ENCODE measurements at regions not wholly inside any gene's neighbourhood (a gene's known extent, or its start where the extent isn't known, plus 50 kb on each side); places are given as distances from the start of the nearest gene placed in this dataset.
"Not testable (repeated sequence)": the region's sequence is repeated elsewhere in the genome, so short reads cannot be mapped to it uniquely, and the experiment has no call there.

DNA sequence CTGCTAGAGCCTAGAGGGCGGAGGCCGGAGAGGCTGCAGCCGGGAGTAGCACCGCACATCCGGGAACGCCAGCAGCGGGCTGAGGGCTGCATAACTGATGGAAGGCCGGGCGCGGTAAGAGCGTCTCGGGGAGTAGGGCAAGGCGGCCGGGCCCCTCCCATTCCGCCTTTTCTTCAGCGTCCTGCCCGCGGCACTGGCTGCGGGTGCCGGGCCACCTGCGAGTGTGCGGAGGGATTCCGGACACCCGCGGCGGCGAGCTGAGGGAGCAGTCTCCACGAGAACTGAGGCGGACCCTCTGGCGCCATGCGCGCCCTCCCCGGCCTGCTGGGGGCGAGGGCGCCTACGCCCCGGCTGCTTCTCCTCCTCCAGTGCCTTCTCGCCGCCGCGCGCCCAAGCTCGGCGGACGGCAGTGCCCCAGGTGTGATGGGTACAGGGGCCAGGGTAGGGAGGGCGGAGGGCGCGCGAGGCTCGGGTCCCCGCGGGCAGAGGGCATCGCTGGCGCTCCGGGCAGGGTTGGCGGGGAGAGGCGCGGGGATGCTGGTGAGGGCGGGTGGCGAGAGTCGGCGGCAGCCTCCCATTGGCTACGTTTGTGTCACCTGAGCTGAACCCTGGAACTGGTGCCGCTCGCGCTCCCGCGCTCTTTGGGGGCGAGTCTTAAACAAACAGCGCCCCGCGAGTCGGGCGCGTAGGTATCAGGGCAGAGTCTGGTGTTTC, 334.4 kb downstream of the SRGAP2C start:
- peak; percentile 67 for DNase-seq

DNA sequence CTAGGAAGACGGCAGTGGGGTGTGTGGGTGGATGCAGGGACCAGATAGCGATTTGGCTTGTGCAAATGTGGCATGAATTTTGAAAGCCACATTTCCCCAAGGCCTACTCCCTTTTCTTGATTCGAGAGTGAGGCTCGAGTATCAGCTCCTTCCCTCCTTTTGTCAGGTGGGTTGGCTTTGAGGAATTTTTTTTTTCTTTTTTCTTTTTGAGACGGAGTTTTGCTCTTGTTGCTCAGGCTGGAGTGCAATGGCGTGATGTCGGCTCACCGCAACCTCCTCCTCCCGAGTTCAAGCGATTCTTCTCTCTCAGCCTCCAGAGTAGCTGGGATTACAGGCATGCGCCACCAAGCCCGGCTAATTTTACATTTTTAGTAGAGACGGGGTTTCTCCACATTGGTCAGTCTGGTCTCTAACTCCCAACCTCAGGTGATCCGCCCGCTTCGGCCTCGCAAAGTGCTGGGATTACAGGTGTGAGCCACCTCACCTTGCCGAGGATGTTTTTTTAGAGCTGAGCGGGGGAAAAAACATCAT, 335.0 kb downstream of the SRGAP2C start:
- DNase-seq: not testable (repeated sequence)

DNA sequence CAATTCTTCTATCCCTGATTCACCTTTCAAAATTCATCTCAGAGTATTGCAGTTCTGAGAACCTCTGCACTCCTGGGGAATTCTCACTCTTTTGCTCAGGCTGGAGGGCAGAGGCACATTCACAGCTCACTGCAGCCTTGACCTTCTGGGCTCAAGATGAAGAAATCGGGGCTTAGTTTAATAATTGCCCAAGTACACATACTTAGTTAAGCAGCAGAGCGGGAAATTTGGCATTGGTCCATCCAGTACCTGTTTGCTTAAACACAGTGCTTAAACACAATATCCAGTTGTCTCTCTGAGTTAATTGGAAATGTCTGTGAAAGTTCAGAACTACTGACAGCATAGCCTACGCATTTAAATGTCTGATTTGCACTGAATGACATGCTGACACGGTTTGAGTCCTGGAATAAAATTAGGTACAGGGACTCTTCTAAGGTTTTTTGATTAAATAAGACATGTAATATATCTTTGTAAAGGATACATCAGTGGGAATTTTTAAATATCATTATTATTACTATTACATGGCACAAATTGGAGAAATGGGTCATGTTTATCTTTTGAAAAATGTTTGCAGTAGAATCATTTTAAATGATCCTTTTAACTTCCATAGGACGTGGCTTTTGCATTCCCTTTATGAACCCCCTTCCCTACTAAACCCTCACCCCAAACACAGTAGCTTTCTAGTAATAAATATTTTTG, 337.4 kb downstream of the SRGAP2C start:
- DNase-seq: no peak

DNA sequence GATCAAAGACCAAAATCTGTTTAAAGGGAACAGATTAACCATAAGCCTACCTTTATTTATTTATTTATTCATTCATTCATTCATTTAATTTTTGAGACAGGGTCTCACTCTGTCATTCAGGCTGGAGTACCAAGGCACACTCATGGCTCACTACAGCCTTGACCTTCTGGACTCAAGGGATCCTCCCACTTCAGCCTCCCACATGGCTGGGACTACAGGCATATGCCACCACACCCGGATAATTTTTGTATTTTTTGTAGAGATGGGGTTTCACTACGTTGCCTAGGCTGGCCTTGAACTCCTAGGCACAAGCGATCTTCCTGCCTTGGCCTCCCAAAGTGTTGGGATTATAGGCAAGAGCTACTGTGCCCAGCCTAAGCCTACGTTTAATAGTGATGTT, 338.3 kb downstream of the SRGAP2C start:
- DNase-seq: not testable (repeated sequence)

DNA sequence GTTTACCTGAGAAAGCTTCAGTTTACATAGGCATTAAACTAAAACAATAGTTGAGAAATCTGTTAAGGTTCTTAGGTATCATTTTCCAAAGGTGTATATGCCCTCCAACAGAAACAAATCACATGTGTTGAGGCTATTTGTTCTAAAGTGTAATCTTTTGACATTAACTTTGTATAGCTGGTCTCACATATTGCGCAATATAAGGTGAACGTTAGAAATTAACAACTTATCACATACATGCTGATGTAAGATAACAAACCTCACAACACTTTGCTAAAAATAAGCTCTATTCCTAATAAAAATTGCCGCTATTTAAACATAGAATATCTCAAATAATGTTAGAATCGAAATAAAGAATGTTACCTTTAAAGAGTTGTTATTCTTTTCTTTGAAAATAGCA, 340.6 kb downstream of the SRGAP2C start:
- DNase-seq: no peak

DNA sequence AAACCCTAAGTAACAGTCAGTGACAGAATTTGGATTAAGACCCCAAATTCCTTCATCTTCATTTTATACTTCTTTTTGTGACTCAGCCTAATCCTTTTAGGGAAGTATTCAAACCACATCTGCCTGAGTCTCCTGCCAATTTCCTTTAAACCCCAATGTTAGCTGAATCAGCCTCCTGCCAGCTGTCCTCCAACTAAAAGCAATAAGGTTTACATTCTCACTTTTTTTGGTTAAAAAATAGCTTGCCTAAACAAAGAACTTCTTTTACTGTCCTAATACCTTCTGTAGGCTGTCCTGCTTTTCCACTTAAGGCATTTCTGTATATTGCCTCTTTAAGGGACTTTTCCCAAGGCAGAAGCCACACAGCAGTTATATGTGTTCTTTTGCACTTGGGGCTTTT, 344.2 kb downstream of the SRGAP2C start:
- DNase-seq: not testable (repeated sequence)

DNA sequence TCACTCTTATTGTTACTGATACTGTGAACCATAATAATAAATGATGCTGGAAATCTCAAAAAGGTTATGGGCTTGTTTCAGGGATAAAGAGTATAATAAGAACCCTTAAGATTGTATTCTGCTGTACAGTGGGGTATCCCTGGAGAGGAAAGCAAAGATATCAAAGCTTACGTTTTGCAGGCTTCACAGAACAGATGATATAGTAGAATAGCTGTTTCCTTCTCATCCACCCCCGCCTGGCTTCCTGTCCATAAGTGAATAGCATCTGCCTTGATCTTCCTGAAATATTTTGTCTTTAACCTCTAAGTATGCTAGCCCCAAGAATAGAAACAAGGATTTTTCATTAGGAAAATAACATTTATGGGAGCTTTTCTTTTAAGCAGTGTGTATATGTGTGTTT, 345.3 kb downstream of the SRGAP2C start:
- not testable (repeated sequence) for DNase-seq

DNA sequence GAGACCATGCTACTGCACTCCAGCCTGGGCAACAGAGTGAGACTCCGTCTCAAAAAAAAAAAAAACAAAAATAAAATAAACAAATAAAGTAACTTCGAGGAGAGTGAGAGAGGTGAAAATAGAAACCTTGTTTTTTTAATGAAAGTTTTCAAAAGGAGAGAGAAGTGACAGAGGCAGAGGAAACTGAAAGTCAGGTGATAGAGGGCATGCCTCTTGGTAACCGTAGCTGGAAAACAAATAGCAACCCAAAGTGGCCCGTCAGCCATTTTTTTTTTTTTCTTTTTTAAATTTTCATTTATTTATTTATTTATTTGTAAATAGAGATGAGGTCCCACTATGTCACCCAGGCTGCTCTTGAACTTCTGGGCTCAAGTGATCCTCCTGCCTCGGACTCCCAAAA, 347.0 kb downstream of the SRGAP2C start:
- not testable (repeated sequence) for DNase-seq

DNA sequence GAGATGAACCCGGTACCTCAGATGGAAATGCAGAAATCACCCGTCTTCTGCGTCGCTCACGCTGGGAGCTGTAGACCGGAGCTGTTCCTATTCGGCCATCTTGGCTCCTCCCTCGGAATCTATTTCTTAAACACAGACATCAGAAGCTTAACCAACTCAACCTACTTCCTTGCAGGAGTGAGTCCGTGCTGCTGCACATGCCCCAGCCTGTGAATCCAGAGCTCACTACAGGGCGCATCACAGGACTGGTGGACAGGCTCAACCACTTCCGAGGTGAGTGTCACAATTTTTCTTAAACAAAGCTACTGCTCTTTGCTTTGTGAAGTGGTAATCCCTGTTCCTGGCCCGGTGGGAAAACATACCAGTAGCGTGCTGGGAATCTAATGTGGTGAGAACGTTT, 353.4 kb downstream of the SRGAP2C start:
- not testable (repeated sequence) for DNase-seq

DNA sequence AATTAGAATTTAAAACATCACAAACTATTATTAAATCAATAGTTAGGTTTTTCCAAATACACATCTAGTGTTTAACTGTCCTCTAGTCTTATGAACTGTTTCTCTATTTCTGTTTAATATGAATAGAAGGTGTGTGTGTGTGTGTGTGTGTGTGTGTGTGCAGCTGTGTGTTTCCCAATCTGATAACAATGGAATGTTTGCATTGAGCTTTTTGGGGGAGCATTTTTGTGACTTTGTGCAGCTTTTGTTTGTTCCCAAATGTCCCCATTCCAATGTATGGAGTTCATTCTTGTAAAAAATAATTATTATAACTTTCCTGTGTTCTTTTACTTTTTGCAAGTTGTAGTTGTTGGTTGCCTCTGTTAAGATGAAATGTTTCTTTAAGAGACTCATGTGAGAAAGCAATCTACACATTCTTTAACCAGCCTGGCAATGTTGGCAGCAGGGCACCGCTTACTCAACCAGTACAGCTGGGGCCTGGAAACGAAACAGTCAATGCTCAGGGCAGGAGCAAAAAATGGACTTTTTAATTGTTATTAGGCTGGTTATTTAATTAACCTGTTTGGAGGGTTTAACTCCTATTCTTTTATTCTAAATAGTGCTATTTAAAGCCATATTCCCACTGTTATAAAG, 354.3 kb downstream of the SRGAP2C start:
- no peak for DNase-seq

DNA sequence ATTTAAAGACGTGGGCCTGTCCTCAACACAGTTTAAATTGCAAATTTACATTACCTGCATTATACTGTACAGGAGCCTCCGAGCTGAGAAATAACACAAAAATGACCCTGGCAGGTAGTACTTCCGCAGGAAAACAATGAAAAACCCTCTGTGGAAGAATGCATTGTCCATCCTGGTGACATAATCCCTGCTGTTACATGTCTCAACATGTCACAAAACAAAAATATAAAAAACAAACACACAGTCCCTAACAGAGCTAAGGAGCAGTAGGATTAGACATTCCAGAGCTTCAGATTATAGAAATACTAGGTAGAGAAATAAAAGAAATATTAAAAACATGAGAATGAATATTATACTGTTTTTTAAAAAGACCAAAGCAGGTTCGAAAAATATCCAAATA, 359.2 kb downstream of the SRGAP2C start:
- DNase-seq: not testable (repeated sequence)

DNA sequence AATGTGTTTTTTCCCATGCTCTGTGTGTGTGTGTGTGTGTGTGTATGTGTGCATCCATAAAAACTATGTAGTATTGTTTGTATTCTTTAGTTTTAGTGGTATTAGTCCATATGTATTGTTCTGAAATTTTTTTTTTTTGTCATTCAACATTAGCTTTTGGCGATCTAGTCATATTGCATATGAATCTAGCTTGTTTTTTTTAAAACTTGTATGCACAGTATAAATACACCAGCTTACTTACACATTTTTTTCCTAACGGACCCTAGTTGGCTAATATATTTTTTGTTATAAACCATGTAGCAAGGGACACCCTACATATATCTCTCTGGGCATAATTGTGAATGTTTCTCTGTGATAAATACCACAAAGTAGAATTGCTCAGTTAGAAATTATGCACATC, 359.7 kb downstream of the SRGAP2C start:
- DNase-seq: no peak

DNA sequence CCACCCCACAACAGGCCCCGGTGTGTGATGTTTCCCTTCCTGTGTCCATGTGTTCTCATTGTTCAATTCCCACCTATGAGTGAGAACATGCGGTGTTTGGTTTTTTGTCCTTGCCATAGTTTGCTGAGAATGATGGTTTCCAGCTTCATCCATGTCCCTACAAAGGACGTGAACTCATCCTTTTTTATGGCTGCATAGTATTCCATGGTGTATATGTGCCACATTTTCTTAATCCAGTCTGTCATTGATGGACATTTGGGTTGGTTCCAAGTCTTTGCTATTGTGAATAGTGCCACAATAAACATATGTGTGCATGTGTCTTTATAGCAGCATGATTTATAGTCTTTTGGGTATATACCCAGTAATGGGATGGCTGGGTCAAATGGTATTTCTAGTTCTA, 361.1 kb downstream of the SRGAP2C start:
- not testable (repeated sequence) for DNase-seq

DNA sequence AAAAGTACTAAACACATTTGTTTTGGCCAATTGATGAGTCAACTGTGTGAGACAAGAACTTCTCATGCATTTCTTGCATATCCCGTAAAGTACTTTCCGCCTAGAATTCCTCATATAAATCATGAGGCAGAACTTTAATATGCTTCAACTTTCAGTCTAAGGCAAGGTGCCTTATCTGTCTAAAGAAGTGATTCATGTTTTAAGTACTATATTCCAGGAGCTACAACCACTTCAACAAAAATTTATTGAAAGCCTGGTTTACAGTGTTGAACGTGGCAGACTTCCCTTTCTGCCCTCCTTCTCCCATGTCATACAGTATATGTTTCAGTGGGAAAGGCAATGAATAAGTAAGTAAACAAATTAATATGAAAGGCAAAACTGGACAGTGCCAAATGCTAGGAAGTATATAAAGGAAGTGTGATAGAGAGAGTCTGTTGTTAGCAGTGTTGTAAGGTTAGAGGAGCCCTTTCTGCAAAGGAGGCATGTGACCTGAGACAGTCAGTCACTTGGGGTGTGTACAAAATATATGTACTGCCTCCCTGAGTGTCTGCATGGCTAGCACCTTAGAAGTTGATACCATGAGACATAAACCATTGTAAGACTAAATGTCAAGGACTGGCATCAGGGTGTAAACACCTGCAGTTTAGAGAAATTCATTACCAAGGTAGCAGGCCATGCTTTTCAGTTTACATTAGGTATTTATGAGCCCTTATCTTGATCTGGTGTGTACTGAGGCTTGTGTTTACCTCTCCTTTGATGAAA, 362.2 kb downstream of the SRGAP2C start:
- no peak for DNase-seq

DNA sequence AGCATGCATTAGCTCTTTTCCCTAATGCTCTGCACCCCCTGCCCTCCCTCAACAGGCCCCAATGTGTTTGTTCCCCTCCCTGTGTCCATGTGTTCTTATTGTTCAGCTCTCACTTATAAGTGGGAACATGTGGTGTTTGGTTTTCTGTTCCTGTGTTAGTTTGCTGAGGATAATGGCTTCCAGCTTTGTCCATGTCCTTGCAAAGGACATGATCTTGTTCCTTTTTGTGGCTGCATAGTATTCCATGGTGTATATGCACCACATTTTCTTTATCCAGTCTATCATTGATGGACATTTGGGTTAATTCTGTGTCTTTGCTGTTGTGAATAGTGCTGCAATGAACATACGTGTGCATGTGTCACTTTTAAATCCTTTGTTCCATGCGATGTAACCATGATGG, 363.0 kb downstream of the SRGAP2C start:
- DNase-seq: not testable (repeated sequence)

DNA sequence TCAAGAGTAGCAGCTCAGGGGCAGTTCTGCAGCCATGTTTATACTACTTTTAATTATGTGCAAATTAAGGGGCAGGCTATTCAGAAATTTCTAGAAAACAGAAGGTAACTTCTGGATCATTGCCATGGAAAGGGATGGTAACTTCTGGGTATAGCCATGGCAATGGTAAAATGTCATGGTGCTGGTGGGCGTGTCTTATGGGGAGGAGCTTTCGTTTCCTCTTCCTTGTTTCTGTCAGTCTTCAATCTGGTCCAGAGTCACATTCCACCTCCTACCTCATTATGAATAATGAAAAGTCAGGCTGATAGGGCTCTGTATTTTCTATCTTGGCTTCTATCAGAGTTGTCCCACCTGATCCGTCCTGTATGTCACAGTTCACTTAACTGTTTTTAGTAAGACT, 366.0 kb downstream of the SRGAP2C start:
- not testable (repeated sequence) for DNase-seq

DNA sequence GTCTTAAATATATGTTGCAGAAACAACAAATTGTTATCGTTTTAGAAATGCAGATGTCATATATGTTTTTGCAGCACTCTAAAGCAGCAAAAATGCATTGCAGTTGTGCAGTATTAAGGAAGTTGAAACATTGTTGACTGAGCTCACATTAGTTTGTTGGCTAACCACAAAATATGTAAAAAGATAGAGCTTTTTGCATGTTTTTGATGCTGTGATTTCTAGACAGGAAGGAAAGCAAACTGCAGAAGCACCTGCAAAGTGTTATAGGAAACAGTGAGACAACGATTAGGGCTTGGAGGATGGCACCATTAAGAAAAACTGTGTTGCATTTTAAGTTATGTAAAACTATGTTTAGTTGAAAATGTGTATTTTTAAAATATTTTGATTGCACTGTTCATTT, 366.7 kb downstream of the SRGAP2C start:
- not testable (repeated sequence) for DNase-seq

DNA sequence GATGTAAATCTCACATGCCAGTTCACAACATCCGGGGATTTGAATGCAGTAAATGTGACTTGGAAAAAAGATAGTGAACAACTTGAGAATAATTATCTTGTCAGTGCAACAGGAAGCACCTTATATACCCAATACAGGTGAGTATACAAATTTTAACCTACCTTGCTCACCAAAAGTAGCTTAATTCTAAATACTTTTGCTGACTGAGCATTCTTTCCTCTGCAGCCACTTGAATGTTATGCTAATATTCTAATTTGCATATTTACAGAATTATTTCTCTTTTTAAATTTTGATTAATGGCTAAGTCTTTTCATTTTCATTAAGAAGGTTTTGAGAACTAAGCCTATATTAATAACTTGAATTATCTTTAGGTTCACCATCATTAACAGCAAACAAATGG, 371.8 kb downstream of the SRGAP2C start:
- not testable (repeated sequence) for DNase-seq

DNA sequence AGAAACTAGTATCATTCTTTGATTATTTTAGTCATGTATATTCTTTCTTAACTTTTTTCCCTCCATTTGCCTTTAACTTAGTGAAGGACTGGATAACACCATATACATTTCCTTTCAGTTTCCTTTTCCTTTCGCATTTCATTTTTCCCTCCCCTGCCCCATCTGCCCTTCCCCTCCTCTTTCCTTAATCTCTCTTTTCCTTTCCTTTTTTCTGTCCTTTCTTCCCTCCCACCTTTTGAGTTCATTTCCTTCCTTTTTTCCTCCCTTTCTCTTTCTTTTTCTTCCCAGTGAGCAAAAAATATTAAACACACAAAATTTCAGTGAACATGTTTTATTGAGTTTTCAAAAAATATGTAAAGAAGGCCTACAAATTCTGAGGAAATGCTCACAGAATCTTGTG, 373.3 kb downstream of the SRGAP2C start:
- not testable (repeated sequence) for DNase-seq

DNA sequence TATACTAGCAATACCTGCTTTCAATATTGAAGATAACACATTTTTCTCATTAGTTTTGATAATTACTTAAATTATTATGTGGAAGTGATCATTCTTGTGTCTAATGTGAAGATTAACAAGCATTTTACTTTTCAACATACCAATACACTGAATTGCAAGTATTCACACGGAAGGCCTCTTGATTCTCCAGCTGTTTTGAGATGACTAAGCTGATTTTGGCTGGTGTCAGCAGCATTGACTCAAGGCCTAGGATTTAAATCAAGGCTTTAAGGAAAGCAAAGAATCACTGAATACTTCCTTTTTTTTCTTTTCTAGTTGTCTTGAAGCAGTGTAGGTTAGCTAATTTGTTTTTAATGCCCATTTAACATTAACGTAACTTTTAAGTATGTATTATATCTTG, 373.7 kb downstream of the SRGAP2C start:
- peak; percentile 18 for DNase-seq

DNA sequence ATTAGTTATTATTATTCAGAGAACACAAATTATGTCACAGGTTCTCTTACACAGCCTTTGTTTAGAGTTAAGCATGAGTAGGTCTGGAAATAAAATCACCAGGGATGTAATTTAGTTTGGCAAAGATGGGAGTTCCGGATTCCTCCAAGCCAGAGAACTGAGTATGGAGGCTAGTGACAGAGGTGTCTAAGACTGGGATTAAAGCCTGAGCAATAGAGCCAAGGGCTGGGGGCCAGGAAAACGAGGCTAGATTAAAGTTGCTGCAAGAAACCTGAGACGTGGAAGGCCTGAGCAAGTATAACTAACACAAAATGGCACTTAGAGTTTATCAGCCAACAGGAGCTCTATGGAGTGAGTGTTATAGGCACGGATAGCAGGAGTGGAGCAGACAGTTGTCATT, 381.6 kb downstream of the SRGAP2C start:
- DNase-seq: no peak

DNA sequence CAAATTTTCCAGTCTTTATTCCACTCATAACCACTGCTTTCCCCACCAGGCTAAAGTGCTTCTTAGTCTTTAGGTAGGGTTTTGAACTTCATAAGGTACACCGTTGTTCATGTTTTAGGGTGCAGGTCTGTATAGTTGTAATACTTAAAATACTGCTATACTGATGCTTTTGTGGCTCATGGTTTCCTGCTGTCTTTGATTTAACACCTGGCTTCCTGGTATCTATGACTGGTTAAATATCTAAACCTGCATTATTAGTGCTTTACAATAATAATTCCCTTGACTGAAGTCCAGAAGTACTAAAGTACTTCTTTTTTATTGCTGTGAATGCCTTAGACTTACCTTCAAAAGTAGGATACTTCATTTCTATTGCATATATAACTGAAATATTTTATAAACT, 384.7 kb downstream of the SRGAP2C start:
- no peak for DNase-seq
